Natural killer cell treated with Interleukin-12 subunit alpha and Interleukin-12 subunit beta and Interleukin-15 and Interleukin-18, amount 100 ng/mL, for 72 hours (primary cell): ENCODE measurements at regions not wholly inside any gene's neighbourhood (a gene's known extent, or its start where the extent isn't known, plus 50 kb on each side); places are given as distances from the start of the nearest gene placed in this dataset.

Experiments
- ATAC-seq, 2 donors: fragments of 150-1000 bp; cut with Tn5 transposase in 1 of 2; sonication (Bioruptor Pico), chemical (Tn5 transposase) in 1 of 2; 2 replicates each; pipeline ENCODE4 v1.10.0; 2021
- DNase-seq: peaks from one replicate; pipeline ENCODE4 v3.0.0; 2022; ENCODE audit warnings: low spot score
- H3K27ac Mint-ChIP-seq, 2 donors: 1 replicate in 1 of 2; 2 replicates in 1 of 2; pipeline ENCODE4 v1.8.0; 2022; ENCODE audit warnings: mixed read lengths in 2 of 2, mild to moderate bottlenecking in 1 of 2, moderate library complexity in 1 of 2
- H3K27me3 Mint-ChIP-seq, 2 donors: 1 replicate in 1 of 2; 2 replicates in 1 of 2; pipeline ENCODE4 v1.8.0; 2022; ENCODE audit warnings: mixed read lengths in 2 of 2
- H3K36me3 Mint-ChIP-seq: one replicate; pipeline ENCODE4 v1.8.0; 2022; ENCODE audit warnings: mixed read lengths
- H3K4me1 Mint-ChIP-seq, 2 donors: 1 replicate in 1 of 2; 2 replicates in 1 of 2; pipeline ENCODE4 v1.8.0; 2022; ENCODE audit warnings: low read depth in 2 of 2, mixed read lengths in 2 of 2, mild to moderate bottlenecking in 1 of 2
- H3K4me3 Mint-ChIP-seq: one replicate; pipeline ENCODE4 v1.8.0; 2022; ENCODE audit warnings: mixed read lengths
- H3K9me3 Mint-ChIP-seq: 2 replicates; pipeline ENCODE4 v1.8.0; 2022; ENCODE audit warnings: mixed read lengths

- ATAC-seq = no peak
- DNase-seq = no peak
- Mint-ChIP-seq H3K36me3 (no peaks in the 10 kb centered on the region), H3K9me3 (no peaks in the 10 kb centered on the region), H3K4me3 (no peak overlapping the region), H3K27ac (no peak overlapping the region), H3K4me1 (no peaks in the 10 kb centered on the region), H3K27me3 (peaks cover 3 to 6% of the 10 kb centered on the region in 2 donors)
These were observed 62.0 kb downstream of the SUCNR1 start for GRCh38 chr3:151935446-151935845.

- H3K4me1 Mint-ChIP-seq = no peaks in the 10 kb centered on the region
- no peak overlapping the region for H3K27ac Mint-ChIP-seq
- ATAC-seq = no peak
These were observed 67.0 kb downstream of the SUCNR1 start for GRCh38 chr3:151940481-151940880.

DNA sequence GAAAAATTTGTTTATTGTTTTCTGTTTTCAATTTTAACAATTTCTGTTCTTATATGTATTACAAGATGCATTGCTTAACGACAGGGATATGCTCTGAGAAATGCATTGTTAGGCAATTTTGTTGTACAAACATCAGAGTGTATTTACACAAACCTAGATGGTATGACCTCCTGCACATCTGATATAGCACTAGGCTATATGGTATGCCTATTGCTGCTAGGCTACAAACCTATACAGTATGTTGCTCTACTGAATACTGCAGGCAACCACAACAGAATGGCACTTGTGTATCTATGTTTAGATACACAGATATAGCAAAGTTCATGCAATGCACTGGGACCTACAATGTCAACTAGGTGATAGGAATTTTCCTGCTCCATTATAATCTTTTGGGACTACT lies 70.1 kb downstream of the SUCNR1 start:
- H3K9me3 Mint-ChIP-seq = no peaks in the 10 kb centered on the region
- no peak overlapping the region for H3K27ac Mint-ChIP-seq
- H3K4me1 Mint-ChIP-seq = no peaks in the 10 kb centered on the region
- no peak for DNase-seq
- peaks cover 5% of the 10 kb centered on the region for H3K36me3 Mint-ChIP-seq
- no peak overlapping the region for H3K4me3 Mint-ChIP-seq
- ATAC-seq = no peak
- H3K27me3 Mint-ChIP-seq = peaks cover 14 to 60% of the 10 kb centered on the region in 2 donors

More at GRCh38 chr3:151940481-151940880, 67.0 kb downstream of the SUCNR1 start:
- Mint-ChIP-seq H3K4me3 (no peak overlapping the region), H3K9me3 (no peaks in the 10 kb centered on the region), H3K36me3 (no peaks in the 10 kb centered on the region), H3K27me3 (peaks cover 3 to 40% of the 10 kb centered on the region in 2 donors)
- no peak for DNase-seq

GRCh38 chr3:151944356-151944755 lies 70.9 kb downstream of the SUCNR1 start:
- Mint-ChIP-seq H3K36me3 (peaks cover 5% of the 10 kb centered on the region), H3K4me3 (no peak overlapping the region), H3K27me3 (peaks cover 15 to 63% of the 10 kb centered on the region in 2 donors), H3K4me1 (no peaks in the 10 kb centered on the region), H3K27ac (no peak overlapping the region), H3K9me3 (no peaks in the 10 kb centered on the region)
- ATAC-seq (no peak), DNase-seq (no peak)

GRCh38 chr3:151946606-151947005 lies 73.2 kb downstream of the SUCNR1 start:
- DNase-seq (no peak), ATAC-seq (no peak)
- Mint-ChIP-seq H3K9me3 (no peaks in the 10 kb centered on the region), H3K36me3 (peaks cover 5% of the 10 kb centered on the region), H3K4me3 (no peak overlapping the region), H3K27ac (no peak overlapping the region), H3K4me1 (no peaks in the 10 kb centered on the region), H3K27me3 (peaks cover 25 to 68% of the 10 kb centered on the region in 2 donors)

DNA sequence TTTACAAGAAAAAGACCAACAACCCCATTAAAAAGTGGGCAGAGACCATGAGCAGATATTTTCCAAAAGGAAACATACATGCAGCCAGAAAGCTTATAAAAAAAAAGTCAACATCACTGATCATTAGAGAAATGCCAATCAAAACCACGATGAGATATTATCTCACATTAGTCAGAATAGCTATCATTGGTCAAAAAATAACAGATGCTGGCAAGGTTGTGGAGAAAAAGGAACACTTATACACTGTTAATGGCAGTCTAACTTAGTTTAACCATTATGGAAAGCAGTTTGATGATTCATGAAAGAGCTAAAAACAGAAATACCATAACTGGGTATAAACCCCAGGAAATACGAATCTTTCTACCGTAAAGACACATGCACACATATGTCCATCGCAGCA lies 76.3 kb downstream of the SUCNR1 start:
- H3K4me3 Mint-ChIP-seq = no peak overlapping the region
- DNase-seq = no peak
- H3K27me3 Mint-ChIP-seq = peaks cover 29 to 58% of the 10 kb centered on the region in 2 donors

GRCh38 chr3:151955356-151955755 lies 81.9 kb downstream of the SUCNR1 start:
- no peak for DNase-seq
- Mint-ChIP-seq H3K27me3 (peaks cover 10 to 26% of the 10 kb centered on the region in 2 donors), H3K4me3 (no peak overlapping the region), H3K27ac (no peak overlapping the region), H3K4me1 (no peaks in the 10 kb centered on the region), H3K9me3 (no peaks in the 10 kb centered on the region), H3K36me3 (no peaks in the 10 kb centered on the region)
- ATAC-seq = no peak

More for the DNA sequence above, 76.3 kb downstream of the SUCNR1 start:
- ATAC-seq = no peak
- no peak overlapping the region for H3K27ac Mint-ChIP-seq
- peaks cover 5% of the 10 kb centered on the region for H3K36me3 Mint-ChIP-seq
- no peaks in the 10 kb centered on the region for H3K4me1 Mint-ChIP-seq
- H3K9me3 Mint-ChIP-seq = no peaks in the 10 kb centered on the region

DNA sequence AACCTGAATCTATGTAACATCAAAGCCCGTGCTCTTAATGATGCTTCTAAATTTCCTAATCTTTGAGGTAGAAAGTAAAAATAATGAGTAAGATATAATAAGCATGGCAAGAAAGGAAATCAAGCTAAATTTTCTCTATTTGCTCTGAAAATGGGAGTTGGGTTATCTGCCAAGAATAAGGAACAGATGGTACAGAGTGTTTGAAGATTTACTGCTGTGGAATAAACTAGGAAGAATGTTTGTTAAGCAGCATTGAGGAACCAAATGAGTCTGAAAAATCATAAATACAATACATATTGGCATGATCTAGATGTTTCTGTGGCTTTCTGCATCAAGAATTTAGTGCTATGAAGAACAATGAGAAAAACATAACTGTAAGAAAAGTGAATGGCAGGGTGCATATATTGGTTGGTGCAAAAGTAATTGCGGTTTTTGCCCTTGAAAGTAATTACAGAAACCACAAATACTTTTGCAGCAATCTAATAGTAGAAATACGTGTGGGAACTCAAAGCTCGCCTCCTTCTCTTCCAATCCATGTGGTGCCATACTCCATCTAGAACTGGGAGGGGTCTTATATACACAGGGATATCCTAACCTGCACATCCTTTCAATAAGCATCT lies 87.6 kb downstream of the SUCNR1 start:
- Mint-ChIP-seq H3K4me3 (no peak overlapping the region), H3K9me3 (no peaks in the 10 kb centered on the region), H3K36me3 (no peaks in the 10 kb centered on the region), H3K27ac (no peak overlapping the region), H3K27me3 (peaks cover 1 to 10% of the 10 kb centered on the region in 2 donors), H3K4me1 (no peaks in the 10 kb centered on the region)
- DNase-seq (no peak), ATAC-seq (no peak)

DNA sequence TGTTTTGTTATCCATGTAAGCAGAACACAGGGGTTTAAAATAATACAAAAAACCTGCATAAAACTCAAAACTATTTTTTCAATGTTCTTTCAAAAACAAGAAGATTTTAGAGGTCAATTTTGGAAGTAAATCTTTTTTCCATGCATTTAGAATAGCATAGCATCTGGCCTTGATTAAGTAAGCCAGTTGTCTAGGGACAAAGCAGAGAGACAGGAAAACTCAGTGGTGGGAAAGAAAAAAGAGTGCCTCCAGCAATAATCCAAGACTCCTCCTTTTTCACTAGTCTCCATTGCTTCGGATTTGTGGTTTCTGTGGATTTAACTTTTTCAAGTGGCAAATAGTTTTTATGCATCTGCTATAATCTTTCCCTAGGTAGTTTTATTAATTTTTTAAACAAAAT lies 88.9 kb downstream of the SUCNR1 start:
- Mint-ChIP-seq H3K36me3 (no peaks in the 10 kb centered on the region), H3K27me3 (peaks cover 5% of the 10 kb centered on the region in 2 donors), H3K9me3 (no peaks in the 10 kb centered on the region), H3K4me3 (no peak overlapping the region), H3K4me1 (no peaks in the 10 kb centered on the region), H3K27ac (no peak overlapping the region)
- ATAC-seq = no peak
- no peak for DNase-seq

GRCh38 chr3:151962912-151963311 lies 89.5 kb downstream of the SUCNR1 start:
- no peak for ATAC-seq
- Mint-ChIP-seq H3K9me3 (no peaks in the 10 kb centered on the region), H3K27me3 (peaks cover 5% of the 10 kb centered on the region in 2 donors), H3K4me1 (no peaks in the 10 kb centered on the region), H3K27ac (no peak overlapping the region), H3K4me3 (no peak overlapping the region), H3K36me3 (no peaks in the 10 kb centered on the region)
- no peak for DNase-seq

- Mint-ChIP-seq H3K36me3 (no peaks in the 10 kb centered on the region), H3K4me1 (no peaks in the 10 kb centered on the region), H3K27ac (no peak overlapping the region), H3K4me3 (no peak overlapping the region), H3K9me3 (no peaks in the 10 kb centered on the region), H3K27me3 (peaks cover 5 to 8% of the 10 kb centered on the region in 2 donors)
- ATAC-seq = no peak
- no peak for DNase-seq
These were observed 91.3 kb downstream of the SUCNR1 start for GRCh38 chr3:151964743-151965142.

DNA sequence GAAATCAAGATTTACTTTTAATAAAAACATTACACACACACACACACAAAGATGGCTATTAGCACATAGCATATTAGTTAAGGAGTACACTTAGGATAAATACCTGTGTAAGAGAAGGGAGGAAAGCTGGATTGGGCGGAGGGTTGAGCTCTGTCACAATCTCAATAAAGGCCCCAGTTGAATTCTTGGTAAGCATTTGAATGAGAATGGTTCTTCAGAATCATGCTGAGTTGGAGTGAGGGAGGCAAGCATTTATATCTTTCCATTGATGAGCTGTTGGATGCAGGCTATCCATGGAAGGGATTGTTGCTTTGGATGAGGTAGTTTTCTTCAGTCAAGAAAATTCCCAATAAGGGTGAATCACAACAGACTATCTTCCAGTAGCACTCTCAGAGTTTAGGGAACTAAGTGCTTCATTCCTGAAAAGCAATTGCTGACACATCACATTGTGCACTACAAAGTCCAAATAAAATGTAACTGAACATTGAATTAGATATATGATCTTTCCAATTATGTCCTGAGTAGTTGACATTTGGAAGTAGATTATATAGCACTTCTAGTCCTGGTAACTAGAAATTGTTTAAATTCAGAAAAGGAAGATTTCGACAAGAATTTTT lies 95.7 kb downstream of the SUCNR1 start:
- H3K36me3 Mint-ChIP-seq = no peaks in the 10 kb centered on the region
- no peak overlapping the region for H3K4me3 Mint-ChIP-seq
- H3K9me3 Mint-ChIP-seq = no peaks in the 10 kb centered on the region
- ATAC-seq (no peak), DNase-seq (no peak)
- H3K27ac Mint-ChIP-seq = no peak overlapping the region
- H3K4me1 Mint-ChIP-seq = no peaks in the 10 kb centered on the region
- peaks cover 5 to 8% of the 10 kb centered on the region in 2 donors for H3K27me3 Mint-ChIP-seq

DNA sequence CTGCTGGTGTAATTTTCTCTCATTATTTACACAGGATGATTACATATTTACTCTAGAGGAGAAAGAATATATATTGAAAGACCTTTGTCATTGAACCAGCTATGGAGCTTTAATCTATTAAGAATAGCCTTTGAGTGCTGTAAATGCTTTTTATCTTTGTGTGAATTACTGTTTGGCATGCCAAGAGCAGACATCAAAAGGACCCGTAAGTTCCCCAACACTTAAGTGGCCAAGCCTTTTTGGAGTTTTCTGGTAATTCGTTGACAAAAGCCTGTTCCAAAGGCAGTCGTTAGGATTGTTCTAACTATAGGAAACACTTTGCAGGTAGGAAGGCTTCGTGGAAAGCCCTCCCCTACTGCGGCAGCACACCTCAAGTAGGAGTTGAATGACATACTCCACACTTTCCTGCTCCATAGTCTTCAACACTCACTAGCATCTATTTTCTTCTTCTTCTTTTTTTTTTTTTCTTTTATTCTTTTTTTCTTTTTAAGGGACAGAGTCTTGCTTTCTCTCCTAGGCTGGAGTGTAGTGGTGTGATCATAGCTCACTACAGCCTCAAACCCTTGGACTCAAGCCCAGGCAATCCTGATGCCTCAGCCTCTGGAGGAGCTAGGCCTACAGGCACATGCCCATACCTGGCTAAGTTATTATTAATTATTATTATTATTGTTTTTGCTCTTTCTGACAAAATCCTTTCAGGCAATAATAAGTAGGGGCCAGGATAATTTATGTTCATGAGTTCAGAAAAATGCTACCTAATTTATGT lies 98.6 kb downstream of the SUCNR1 start:
- H3K4me3 Mint-ChIP-seq = no peak overlapping the region
- ATAC-seq (no peak), DNase-seq (no peak)
- no peak overlapping the region for H3K27ac Mint-ChIP-seq
- peaks cover under 1 to 8% of the 10 kb centered on the region in 2 donors for H3K27me3 Mint-ChIP-seq
- no peaks in the 10 kb centered on the region for H3K9me3 Mint-ChIP-seq
- no peaks in the 10 kb centered on the region for H3K4me1 Mint-ChIP-seq
- no peaks in the 10 kb centered on the region for H3K36me3 Mint-ChIP-seq

- no peak overlapping the region for H3K27ac Mint-ChIP-seq
- ATAC-seq (no peak), DNase-seq (no peak)
- H3K36me3 Mint-ChIP-seq = no peaks in the 10 kb centered on the region
- H3K27me3 Mint-ChIP-seq = no peaks in the 10 kb centered on the region
- no peaks in the 10 kb centered on the region for H3K4me1 Mint-ChIP-seq
- no peak overlapping the region for H3K4me3 Mint-ChIP-seq
- H3K9me3 Mint-ChIP-seq = peaks cover 3% of the 10 kb centered on the region
These were observed 100.6 kb downstream of the SUCNR1 start for GRCh38 chr3:151974067-151974466.
